ENCODE measurements at regions not wholly inside any gene's neighbourhood (a gene's known extent, or its start where the extent isn't known, plus 50 kb on each side); places are given as distances from the start of the nearest gene placed in this dataset.

DNA sequence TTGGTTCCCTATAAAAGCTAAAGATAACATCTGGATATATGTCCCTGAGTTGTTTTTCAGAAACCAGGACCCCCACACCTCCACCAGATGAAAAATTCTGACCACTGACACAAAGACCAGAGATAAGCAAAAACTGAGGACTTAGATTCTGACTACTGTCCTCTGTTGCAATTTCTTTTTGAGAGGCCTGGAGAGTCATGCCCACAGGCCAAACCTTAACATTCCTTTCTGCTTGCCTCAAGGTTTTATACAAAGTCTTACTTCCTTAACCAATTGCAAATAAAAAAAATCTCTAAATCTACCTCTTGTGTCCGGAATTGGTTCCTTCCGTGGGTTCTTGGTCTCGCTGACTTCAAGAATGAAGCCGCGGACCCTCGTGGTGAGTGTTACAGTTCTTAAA lies 228.5 kb downstream of the ABCC12 start:
- Histone ChIP-seq H3K27ac (replicated peaks) (no peak overlapping the region), H3K4me3 (replicated peaks; ENCODE audit: insufficient read depth, low read length) (no peak overlapping the region), H3K27me3 (ENCODE audit: insufficient read depth, poor library complexity, severe bottlenecking) (no peaks in the 10 kb centered on the region)
- TF ChIP-seq GABPA (IDR thresholded peaks at IDR 0.05; ENCODE audit: low read depth) = no peak
- TF ChIP-seq, protein P1, sequence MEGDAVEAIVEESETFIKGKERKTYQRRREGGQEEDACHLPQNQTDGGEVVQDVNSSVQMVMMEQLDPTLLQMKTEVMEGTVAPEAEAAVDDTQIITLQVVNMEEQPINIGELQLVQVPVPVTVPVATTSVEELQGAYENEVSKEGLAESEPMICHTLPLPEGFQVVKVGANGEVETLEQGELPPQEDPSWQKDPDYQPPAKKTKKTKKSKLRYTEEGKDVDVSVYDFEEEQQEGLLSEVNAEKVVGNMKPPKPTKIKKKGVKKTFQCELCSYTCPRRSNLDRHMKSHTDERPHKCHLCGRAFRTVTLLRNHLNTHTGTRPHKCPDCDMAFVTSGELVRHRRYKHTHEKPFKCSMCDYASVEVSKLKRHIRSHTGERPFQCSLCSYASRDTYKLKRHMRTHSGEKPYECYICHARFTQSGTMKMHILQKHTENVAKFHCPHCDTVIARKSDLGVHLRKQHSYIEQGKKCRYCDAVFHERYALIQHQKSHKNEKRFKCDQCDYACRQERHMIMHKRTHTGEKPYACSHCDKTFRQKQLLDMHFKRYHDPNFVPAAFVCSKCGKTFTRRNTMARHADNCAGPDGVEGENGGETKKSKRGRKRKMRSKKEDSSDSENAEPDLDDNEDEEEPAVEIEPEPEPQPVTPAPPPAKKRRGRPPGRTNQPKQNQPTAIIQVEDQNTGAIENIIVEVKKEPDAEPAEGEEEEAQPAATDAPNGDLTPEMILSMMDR (IDR thresholded peaks at IDR 0.05; ENCODE audit: insufficient read depth, low read length) = no peak
- DNase-seq (ENCODE audit: low read depth in 1 of 2, low spot score in 1 of 2) = no peak

DNA sequence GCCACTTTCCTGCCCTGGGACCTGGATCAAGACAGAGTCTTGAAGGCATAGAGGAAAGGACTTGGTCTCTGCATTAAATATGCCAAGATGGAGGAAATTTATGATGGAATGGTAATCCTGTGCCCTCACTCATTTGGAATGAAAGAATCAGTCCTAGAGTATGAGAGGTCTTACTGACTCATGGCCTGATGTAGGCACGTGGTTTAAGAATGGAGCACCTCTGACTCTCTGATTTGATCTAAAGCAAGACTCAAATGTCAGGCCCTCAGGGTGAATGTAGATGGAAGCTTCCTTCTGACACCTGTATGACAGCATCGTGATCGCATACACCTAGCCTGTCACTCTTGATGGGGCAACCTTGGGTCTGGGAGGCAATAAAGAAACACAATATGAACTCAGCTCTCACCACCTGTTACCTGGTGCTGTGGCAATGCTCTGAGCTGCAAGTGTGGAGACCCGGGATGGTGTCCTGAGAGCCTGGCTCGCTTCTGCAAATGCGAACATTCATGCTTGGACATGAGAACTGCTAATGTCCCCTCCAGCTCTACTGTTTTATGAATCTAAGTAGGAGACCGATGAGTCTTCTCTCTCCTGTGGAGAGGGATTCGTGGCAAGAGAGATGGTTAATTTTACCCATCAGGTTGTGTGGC lies 229.9 kb downstream of the ABCC12 start:
- no peaks in the 10 kb centered on the region for H3K27me3 ChIP-seq (ENCODE audit: insufficient read depth, poor library complexity, severe bottlenecking)
- TF ChIP-seq, protein P2, sequence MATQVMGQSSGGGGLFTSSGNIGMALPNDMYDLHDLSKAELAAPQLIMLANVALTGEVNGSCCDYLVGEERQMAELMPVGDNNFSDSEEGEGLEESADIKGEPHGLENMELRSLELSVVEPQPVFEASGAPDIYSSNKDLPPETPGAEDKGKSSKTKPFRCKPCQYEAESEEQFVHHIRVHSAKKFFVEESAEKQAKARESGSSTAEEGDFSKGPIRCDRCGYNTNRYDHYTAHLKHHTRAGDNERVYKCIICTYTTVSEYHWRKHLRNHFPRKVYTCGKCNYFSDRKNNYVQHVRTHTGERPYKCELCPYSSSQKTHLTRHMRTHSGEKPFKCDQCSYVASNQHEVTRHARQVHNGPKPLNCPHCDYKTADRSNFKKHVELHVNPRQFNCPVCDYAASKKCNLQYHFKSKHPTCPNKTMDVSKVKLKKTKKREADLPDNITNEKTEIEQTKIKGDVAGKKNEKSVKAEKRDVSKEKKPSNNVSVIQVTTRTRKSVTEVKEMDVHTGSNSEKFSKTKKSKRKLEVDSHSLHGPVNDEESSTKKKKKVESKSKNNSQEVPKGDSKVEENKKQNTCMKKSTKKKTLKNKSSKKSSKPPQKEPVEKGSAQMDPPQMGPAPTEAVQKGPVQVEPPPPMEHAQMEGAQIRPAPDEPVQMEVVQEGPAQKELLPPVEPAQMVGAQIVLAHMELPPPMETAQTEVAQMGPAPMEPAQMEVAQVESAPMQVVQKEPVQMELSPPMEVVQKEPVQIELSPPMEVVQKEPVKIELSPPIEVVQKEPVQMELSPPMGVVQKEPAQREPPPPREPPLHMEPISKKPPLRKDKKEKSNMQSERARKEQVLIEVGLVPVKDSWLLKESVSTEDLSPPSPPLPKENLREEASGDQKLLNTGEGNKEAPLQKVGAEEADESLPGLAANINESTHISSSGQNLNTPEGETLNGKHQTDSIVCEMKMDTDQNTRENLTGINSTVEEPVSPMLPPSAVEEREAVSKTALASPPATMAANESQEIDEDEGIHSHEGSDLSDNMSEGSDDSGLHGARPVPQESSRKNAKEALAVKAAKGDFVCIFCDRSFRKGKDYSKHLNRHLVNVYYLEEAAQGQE (IDR thresholded peaks at IDR 0.05; ENCODE audit: insufficient replicate concordance, low read depth) = no peak
- TF ChIP-seq GABPA (IDR thresholded peaks at IDR 0.05; ENCODE audit: low read depth) (no peak), SPI1 (IDR thresholded peaks at IDR 0.05; ENCODE audit: borderline replicate concordance, low read depth) (no peak), POLR2AphosphoS5 (IDR thresholded peaks at IDR 0.05; ENCODE audit: low read depth) (no peak)
- TF ChIP-seq, protein P1 (IDR thresholded peaks at IDR 0.05; ENCODE audit: insufficient read depth, low read length) = no peak
- DNase-seq (ENCODE audit: low read depth in 1 of 2, low spot score in 1 of 2) = no peak
- H3K27ac ChIP-seq (replicated peaks) = no peak overlapping the region
- no peak overlapping the region for H3K4me3 ChIP-seq (replicated peaks; ENCODE audit: insufficient read depth, low read length)

DNA sequence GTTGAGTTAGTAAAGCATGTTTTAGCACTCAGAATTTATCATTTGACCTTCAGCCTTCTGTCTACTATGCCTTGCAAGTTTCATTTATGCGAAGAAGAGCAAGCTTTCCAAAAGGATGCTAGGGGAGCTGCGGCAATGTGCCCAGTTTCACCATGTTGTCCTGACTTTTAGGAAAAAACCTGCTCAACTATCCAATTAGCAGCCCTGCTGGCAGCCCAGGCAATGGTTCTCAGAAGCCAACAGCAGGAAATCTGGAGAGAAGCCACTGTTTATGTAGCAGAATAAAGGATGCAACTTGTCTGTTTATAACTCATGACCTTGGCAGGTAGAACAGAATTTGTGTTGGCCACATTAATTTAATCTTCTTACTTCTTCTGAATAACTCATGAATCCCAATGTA lies 230.8 kb downstream of the ABCC12 start:
- no peak for DNase-seq (ENCODE audit: low read depth in 1 of 2, low spot score in 1 of 2)
- TF ChIP-seq POLR2AphosphoS5 (IDR thresholded peaks at IDR 0.05; ENCODE audit: low read depth) = no peak
- TF ChIP-seq, protein P1 (IDR thresholded peaks at IDR 0.05; ENCODE audit: insufficient read depth, low read length) = no peak
- TF ChIP-seq SPI1 (IDR thresholded peaks at IDR 0.05; ENCODE audit: borderline replicate concordance, low read depth) = no peak
- TF ChIP-seq GABPA (IDR thresholded peaks at IDR 0.05; ENCODE audit: low read depth) = no peak
- TF ChIP-seq, protein P2 (IDR thresholded peaks at IDR 0.05; ENCODE audit: insufficient replicate concordance, low read depth) = no peak
- Histone ChIP-seq H3K27me3 (ENCODE audit: insufficient read depth, poor library complexity, severe bottlenecking) (peaks cover 3% of the 10 kb centered on the region), H3K4me3 (replicated peaks; ENCODE audit: insufficient read depth, low read length) (no peak overlapping the region), H3K27ac (replicated peaks) (no peak overlapping the region)

DNA sequence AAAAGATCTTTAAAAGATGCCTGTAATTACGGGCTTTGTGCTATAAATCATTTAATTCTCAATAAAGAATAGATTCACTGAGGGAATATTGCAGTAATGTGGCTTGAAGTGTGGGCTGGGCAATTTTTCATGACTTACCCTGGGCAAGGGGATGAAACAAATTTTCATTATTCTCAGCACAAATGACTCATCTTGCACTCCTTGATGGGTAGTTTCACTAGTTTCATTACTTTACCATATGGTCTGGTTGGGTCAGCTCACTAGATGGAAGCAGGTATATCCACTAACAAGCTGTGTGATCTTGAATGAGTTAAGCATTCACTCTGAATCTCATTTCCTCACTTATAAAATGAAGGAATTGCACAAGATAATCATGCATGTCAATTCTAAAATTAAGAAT lies 234.3 kb downstream of the ABCC12 start:
- Histone ChIP-seq H3K27ac (replicated peaks) (no peak overlapping the region), H3K4me3 (replicated peaks; ENCODE audit: insufficient read depth, low read length) (no peak overlapping the region), H3K27me3 (ENCODE audit: insufficient read depth, poor library complexity, severe bottlenecking) (peaks cover 3% of the 10 kb centered on the region)
- no peak for DNase-seq (ENCODE audit: low read depth in 1 of 2, low spot score in 1 of 2)
- TF ChIP-seq, protein P2 (IDR thresholded peaks at IDR 0.05; ENCODE audit: insufficient replicate concordance, low read depth) = no peak
- TF ChIP-seq SPI1 (IDR thresholded peaks at IDR 0.05; ENCODE audit: borderline replicate concordance, low read depth) = no peak
